ENCODE measurements at regions not wholly inside any gene's neighbourhood (a gene's known extent, or its start where the extent isn't known, plus 50 kb on each side); places are given as distances from the start of the nearest gene placed in this dataset.

DNA sequence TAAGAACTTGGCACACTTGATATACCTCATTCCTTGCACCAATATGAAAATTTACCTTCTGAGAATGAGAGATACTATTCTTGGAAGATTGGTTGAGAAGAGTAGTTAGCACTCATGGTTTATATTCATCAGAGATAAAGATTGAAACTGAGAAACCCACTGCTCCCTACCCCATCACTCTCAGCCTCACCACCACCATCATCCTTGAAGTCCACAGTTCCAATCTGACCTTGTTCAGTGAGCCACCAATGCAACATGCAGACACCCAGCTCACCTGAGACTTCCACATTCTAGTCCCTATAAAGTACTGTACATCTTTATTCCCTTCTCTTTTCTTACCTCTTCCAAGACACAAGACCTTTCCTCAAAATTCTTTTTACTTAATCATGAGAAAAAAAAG is 869.0 kb downstream of the TRIB2 start:
- Histone ChIP-seq H3K4ac (ENCODE audit: low read depth, low read length) (no peak overlapping the region), H4K91ac (ENCODE audit: insufficient read length, low read depth, low read length) (no peak overlapping the region), H3K27me3 (ENCODE audit: insufficient read depth, low read length) (no peaks in the 10 kb centered on the region), H3K23me2 (ENCODE audit: insufficient read length, low read depth, low read length, poor library complexity, severe bottlenecking) (no peaks in the 10 kb centered on the region), H3K27ac (ENCODE audit: insufficient read length, low read depth, low read length) (no peak overlapping the region), H3K4me1 (ENCODE audit: insufficient read depth, low read length) (no peaks in the 10 kb centered on the region), H2BK20ac (ENCODE audit: low read depth, low read length, poor library complexity, severe bottlenecking) (no peak overlapping the region), H2BK5ac (ENCODE audit: insufficient read length, low read length) (no peak overlapping the region), H2BK12ac (ENCODE audit: insufficient read length, low read depth, low read length) (no peak overlapping the region), H4K8ac (replicated peaks; ENCODE audit: insufficient read length, low read depth, low read length) (no peak overlapping the region), H3K18ac (ENCODE audit: insufficient read length, low read depth, low read length) (no peak overlapping the region), H3T11ph (ENCODE audit: low read length) (no peak overlapping the region), H3K79me2 (ENCODE audit: insufficient read depth, low read length) (no peaks in the 10 kb centered on the region), H3K9ac (ENCODE audit: extremely low read depth, insufficient read length, low read length) (no peak overlapping the region), H4K20me1 (ENCODE audit: control insufficient read depth, insufficient read depth, insufficient read length) (no peaks in the 10 kb centered on the region), H3K56ac (ENCODE audit: insufficient read length, low read depth, low read length) (no peak overlapping the region), H4K5ac (ENCODE audit: insufficient read length, low read depth, low read length) (no peak overlapping the region), H3K23ac (ENCODE audit: insufficient read length, low read depth, low read length) (no peak overlapping the region), H3K4me2 (ENCODE audit: insufficient read depth, insufficient read length, low read length) (no peak overlapping the region), H2BK120ac (ENCODE audit: low read depth, low read length, poor library complexity, severe bottlenecking) (no peak overlapping the region), H3K9me3 (ENCODE audit: control insufficient read depth, low read depth, low read length) (no peaks in the 10 kb centered on the region), H2AK5ac (ENCODE audit: insufficient read length, low read length) (no peak overlapping the region), H2AFZ (ENCODE audit: low read length) (no peak overlapping the region), H3K79me1 (ENCODE audit: insufficient read depth, low read depth, low read length, poor library complexity, severe bottlenecking) (no peaks in the 10 kb centered on the region), H2BK15ac (ENCODE audit: low read depth, low read length) (no peak overlapping the region), H3K14ac (ENCODE audit: insufficient read depth, low read length) (no peak overlapping the region)
- Mint-ChIP-seq H3K36me3 (ENCODE audit: insufficient read depth in 1 of 3, low read depth in 3 of 3) (no peaks in the 10 kb centered on the region), H3K4me3 (no peak overlapping the region), H3K27me3 (ENCODE audit: low read depth) (peaks cover 12% of the 10 kb centered on the region), H3K27ac (no peak overlapping the region), H3K9me3 (peaks cover 0 to 2% of the 10 kb centered on the region in 2 experiments; a peak in 1 of 5 replicates), H3K4me1 (no peaks in the 10 kb centered on the region)
- TF ChIP-seq, protein P1, sequence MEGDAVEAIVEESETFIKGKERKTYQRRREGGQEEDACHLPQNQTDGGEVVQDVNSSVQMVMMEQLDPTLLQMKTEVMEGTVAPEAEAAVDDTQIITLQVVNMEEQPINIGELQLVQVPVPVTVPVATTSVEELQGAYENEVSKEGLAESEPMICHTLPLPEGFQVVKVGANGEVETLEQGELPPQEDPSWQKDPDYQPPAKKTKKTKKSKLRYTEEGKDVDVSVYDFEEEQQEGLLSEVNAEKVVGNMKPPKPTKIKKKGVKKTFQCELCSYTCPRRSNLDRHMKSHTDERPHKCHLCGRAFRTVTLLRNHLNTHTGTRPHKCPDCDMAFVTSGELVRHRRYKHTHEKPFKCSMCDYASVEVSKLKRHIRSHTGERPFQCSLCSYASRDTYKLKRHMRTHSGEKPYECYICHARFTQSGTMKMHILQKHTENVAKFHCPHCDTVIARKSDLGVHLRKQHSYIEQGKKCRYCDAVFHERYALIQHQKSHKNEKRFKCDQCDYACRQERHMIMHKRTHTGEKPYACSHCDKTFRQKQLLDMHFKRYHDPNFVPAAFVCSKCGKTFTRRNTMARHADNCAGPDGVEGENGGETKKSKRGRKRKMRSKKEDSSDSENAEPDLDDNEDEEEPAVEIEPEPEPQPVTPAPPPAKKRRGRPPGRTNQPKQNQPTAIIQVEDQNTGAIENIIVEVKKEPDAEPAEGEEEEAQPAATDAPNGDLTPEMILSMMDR (conservative IDR thresholded peaks at IDR 0.05), result no peak
- DNase-seq, result no peak
